Activated CD4-positive, alpha-beta T cell treated with anti-CD3 and anti-CD28 coated beads for 24 hours (primary cell): ENCODE measurements at regions not wholly inside any gene's neighbourhood (a gene's known extent, or its start where the extent isn't known, plus 50 kb on each side); places are given as distances from the start of the nearest gene placed in this dataset.

ENCODE experiments used
- DNase-seq, 2 donors: peaks; one replicate each; pipeline ENCODE4 v3.0.0-alpha.2; 2020; ENCODE audit warnings: low read depth in 2 of 2

DNA sequence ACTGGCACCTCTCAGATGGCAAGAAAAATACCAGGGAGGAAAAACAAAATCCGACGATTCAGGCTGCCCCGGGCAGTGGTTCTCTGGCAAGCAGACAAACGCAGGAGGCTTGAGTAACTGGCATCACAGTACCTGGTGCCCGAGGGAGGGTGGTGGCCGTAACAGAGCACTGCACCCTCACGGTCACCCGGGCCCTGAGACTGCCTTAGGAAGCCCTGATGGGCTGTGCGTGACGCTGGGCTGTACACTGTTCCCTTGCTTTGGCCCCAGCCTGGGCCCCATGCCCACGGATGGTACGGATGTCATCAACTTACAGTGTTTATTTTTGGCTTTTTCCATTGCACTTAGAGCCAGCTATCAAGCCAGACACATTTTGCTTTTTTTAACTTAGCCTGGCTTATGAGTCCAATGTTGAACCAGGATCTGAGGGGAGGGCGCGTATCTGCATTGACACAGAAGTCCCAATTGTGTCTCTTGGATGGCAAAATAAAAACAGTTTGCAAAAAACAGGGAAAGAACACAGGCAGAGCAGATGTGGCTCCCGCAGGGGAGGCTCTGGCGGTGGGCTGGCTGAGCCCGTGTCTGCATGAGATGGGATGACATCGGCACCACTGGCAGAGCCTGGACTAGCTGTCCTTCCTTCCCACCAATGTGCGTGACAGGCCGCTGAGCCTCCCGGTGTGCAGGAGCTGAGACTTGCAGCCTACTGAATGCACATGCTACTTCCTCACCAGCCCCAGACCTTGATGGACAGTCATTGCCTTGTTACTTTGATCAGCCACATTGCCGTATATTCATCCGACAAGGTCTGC, 287.7 kb downstream of the FOXL1 start:
- DNase-seq, result no peak

DNA sequence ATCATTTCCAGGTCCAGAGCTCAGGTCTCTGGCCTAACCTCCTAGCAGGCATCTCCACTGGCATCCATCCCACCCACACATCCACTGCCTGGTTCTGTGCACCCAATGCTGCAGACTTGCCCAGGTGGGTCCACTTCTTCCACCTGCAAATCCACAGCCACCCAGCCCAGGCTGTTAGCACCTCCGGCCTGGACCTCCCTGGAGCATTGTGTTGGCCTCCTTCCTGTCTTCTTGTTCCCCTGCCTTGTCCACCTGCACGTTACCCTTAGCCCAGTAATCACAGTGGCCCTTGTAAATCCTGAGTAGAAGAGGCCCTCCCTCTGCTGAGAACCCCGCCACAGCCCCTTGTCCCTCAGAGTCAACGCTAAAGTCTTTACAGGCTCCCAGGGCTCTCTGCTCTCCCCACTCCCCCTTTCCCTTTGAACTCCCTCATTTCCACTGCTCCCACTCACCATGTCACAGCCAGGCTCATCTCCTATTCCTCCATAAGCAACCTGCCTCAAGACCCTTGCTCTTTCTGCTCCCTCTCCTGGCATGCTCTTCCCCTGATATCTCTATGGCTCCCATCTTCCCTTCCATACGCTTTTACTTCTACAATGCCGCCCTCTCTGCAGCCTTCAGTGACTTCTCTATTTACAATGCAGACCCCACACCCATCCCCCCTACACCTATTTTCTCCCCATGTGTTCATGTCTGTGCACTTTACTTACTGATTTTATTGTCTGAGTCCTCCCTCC, 288.8 kb downstream of the FOXL1 start:
- DNase-seq, result no peak

DNA sequence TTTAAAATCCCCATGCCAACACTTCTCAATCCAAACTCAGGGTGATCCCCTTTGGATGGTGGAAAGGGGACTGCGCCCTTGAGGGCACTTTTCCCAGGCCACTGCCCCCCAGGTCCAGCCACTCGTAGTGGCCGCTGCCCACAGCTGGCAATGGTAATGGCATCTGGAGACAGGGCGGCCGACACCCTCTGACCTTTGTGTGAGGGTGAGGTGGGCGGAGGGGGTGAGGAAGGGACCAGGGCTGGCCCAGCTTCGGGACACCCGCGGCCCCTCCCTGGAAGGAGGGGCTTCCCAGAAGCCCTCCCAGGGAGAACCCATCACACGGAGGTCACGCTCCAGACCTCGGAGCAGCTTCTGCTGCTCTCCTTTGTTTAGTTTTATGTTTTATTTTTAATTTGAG, 289.7 kb downstream of the FOXL1 start:
- DNase-seq, result no peak

DNA sequence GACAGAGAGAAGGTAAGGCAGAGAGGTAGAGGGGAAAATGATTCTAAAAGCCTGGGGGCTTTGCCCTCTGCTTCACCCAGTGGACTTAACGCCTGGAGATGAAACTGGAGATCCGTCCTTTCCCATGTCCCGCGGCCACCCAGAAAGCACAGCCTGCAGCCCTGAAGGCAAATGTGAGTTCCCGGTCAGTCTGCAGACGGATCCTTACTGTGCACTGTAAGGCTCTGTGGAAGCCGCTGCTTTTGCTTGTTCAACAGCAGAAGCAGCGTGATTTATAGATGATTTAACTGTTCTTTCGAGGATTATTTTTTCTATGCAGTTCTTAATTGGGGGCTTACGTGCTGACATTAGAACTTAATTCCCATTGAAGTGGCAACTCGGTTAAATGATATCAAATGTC, 290.4 kb downstream of the FOXL1 start:
- DNase-seq, result no peak

- no peak for DNase-seq
These were observed 291.1 kb downstream of the FOXL1 start for GRCh38 chr16:86869288-86870022.

DNA sequence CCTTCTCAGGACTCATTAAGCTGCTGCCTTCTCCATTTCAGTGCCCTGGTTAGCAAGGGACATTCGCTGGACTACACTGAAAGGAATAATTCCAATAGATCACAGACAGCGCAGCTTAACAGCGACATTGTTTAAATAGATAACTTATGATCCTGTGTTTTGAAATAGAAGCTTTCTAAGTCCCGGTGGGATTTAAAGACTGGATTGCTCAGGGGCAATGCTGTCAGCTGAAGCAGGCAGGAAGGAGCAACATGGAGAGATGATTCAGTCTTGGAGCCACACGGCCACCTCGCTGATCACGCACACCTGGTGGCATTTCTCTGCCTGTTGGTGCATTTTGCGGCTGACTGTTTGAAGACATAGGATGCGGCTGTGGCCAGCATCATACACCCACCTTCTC, 292.0 kb downstream of the FOXL1 start:
- DNase-seq, result no peak

DNA sequence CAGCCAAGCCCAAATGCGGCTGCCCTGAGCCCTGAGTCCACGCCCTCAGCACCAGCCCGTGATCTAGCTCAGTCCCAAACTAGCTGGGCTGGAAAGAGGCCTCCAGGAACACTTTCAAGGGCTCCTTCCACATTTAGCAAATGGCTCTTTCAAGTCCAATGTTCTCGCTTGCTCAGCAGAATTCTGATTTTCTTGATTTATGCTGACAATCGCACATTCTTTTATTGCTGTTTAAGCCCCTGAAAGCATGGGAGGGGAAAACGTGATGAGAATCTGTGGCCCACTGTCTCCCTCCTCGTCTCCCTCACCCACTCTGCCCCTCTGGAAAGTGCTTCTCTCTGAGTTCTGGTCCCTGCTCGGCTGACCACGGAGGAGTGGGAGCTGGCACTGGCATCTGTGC, 293.8 kb downstream of the FOXL1 start:
- no peak for DNase-seq

DNA sequence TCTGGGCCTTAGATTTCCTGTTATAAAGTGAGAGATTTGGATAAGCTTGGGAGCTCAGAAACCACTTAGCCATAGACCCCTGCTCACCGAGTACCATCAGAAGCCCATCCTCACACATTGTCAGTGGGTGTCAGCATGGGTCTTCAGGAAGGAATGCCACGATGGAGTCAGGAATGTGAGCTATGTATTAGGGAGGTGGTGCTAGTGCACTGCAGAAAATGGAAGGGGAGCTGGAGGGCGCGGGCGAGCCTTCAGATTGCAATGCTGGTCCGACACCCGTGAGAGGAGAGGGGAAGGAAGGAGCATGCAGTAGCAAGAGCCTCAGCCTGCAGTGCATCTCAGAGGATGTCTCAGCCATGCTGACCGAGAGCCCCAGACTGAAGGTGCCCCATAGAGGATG, 294.5 kb downstream of the FOXL1 start:
- DNase-seq, result no peak

DNA sequence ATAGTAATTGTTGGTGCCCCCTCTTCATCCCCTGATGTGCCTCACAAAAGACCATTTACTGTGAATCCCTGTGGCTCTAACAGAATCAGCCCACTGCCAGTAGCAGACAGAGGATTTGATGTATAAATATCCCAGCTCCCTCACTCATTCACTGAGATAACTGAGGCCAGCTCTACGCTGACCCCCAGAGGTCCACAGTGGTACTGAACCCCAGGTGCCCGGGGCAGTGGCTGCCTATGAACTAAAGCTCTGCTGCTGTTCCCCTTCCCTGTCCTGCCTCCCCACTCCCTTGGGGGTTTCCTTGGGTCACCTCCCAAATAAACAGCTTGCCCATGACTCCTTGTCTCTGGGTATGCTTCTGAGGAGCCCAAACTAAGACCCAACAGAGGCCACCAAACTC, 295.8 kb downstream of the FOXL1 start:
- DNase-seq, result peak; percentile 7 to 9

DNA sequence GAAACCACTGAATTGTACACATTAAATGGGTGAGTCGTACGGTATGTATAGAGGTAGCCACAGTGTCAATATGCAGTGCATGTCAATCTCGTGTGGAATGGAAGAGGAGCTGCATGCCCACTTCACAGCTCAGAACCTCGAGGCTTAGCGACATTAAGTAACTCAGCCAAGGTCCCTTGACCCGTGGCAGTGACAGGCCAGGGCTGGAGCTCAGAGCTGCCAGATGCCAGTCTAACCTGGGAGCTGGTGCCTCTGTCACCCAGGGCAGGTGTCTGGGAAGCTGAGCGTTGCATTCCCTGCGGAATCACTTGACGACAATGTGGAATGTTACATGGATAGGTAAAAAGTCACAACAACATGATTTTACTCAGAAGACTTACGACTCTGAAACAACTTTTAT, 298.1 kb downstream of the FOXL1 start:
- no peak for DNase-seq

DNA sequence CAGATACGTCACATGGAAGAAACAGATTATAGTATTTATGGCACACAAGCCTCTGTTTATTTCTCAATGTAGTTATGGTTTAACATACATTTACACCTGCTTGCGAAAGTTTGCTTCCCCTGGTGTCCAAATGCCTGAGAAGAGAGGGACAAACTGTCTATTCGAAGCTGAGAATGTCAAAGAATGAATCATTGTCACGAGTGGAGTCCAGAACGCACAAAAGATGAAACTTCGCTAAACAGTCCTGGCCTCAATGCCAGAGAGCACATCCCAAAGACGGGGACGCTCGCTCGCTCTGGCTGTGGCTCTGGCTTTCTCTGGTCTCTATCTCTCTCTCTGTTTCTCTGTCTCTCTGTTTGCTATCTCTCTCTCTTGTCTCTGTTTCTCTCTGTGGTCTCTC, 298.8 kb downstream of the FOXL1 start:
- DNase-seq, result no peak

- no peak for DNase-seq
These were observed 299.5 kb downstream of the FOXL1 start for GRCh38 chr16:86877835-86878234.

DNA sequence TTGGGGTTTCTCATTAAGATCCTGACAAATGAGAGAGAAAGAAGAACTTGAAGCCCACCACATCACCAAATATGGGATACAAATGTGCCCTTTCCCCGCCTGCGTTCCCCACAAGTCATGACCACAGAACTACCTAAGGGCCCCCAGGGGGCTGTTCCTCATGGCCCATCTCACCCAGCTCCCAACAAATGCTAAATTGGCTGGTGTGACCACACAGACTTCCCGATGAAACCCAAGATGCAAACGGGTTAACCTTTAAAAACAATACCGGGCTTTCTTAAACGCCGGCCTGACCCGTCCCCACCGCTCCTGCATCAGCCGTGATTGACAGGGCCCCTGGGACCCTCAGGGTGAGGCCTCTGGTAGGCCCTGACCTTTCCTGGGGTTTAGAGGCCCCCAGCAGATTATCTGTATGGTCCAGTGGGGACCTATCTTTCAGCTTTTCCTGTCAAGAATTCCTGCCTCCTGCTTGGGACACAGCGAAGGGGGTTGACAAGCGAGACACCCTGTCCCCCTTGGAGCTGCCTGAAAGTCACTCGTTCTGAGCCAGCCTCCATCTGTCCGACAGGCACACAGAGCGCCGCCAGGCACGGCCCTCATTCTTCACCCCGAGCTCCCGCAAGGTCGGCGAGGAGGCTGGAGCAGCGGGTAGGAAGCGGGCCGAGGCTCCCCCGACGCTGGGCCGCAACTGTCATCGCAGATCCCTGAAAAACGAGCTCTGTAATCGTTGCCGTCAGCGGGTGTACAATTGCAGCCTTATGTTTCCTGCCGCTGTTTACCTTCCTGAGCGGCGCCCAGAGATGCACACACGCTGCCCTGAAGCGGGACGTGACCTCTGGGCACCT, 300.1 kb downstream of the FOXL1 start:
- no peak for DNase-seq

DNA sequence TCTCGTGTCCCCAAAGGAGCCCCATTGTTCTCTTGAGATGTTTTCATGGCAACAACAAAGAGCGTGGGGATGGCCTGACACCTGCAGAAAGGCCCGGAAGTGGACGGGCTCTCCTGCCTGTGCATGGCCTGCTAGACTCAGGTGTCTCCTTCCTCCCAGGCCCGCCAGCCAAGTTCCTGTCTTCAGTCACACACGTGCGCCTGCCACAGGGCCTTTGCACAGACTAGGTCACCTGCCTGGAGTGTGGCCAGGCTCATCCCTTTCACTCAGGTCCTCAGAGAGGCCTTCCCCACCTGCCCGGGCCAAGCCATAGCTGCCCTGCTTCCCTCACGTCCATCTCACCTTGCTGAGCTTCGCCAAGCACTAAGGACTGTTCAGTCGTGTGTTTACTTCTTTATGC, 300.9 kb downstream of the FOXL1 start:
- no peak for DNase-seq

GRCh38 chr16:86880316-86881117, 302.2 kb downstream of the FOXL1 start:
- no peak for DNase-seq

DNA sequence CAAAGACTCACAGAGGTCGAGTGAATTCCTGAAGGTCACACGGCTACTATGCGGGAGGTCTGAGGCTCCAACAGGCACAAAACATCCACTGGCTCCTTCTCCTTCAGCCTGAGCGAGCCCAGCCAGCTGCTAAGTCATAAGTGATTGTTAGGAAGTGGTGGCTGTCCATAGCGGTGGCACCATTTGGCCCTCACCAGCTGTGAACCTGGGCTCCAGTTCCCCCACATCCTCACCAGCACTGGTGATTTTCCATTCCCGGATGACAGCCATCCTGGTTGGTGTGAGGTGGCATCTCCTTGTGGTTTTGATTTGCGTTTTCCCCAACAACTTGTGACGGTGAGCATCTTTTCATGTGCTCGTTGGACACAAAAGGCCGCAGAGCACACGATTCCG, 302.8 kb downstream of the FOXL1 start:
- no peak for DNase-seq

DNA sequence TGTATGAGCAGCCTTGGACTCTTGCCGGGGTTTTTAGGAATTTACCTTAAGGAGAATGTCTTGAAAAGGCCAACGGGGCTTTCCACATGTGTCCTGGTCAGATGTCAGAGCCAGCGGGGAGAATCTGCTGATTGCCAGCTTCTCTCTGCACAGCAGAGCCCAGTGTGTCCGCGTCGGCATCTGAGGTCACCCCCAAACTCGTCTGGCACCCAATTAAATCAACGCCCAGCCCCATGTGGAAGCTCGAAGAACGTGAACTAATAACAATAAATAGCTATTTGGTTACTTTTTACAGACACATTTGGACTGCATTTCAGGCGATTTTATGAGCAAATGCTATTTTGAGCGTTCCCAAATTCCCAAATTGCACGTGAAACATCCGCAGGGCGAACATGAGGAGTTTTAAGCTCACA, 303.5 kb downstream of the FOXL1 start:
- no peak for DNase-seq

- DNase-seq, result no peak
These were observed 304.4 kb downstream of the FOXL1 start for GRCh38 chr16:86882586-86883280.

- DNase-seq, result no peak
These were observed 305.4 kb downstream of the FOXL1 start for GRCh38 chr16:86883583-86884389.

DNA sequence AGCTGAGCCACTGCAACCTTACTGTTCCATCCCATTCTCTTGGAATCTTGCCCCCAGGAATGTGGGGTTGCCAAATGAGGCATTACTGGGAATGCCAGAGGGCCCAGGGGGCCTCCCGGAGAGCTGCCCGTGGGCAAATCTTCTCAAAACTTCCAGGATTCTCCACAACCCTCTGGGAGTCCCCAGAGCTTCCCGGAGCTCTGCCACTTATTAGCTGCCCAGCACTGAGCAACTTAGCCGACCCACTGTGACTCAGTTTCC, 306.0 kb downstream of the FOXL1 start:
- DNase-seq, result no peak
